WTC11 (cell line): ENCODE measurements at regions not wholly inside any gene's neighbourhood (a gene's known extent, or its start where the extent isn't known, plus 50 kb on each side); places are given as distances from the start of the nearest gene placed in this dataset.

Experiments used
- ATAC-seq: fragments of 200-7000 bp; cut with Tn5 transposase; 2 replicates; pipeline ENCODE4 v1.10.0; 2021; ENCODE audit warnings: mild to moderate bottlenecking, moderate library complexity
- CTCF ChIA-PET: fragments of 300-600 bp; sonication (Branson Sonifier 250); formaldehyde crosslinking; loops from one replicate; lab custom pipeline; 2021; ENCODE audit warnings: antibody characterized with exemption; lab: Charles Lee
- POLR2A ChIA-PET: fragments of 350-600 bp; sonication (Branson Sonifier 250); formaldehyde crosslinking; loops from one replicate; lab custom pipeline; 2021; ENCODE audit warnings: antibody characterized with exemption; lab: Charles Lee
- DNase-seq: peaks from one replicate; pipeline ENCODE4 v3.0.0; 2021; ENCODE audit warnings: low spot score
- H3K27ac Mint-ChIP-seq: 2 replicates; pipeline ENCODE4 v1.8.0; 2021; ENCODE audit warnings: mixed read lengths
- H3K27me3 Mint-ChIP-seq: 2 replicates; pipeline ENCODE4 v1.8.0; 2021; ENCODE audit warnings: low read depth, mild to moderate bottlenecking, moderate library complexity, mixed read lengths
- H3K36me3 Mint-ChIP-seq: 2 replicates; pipeline ENCODE4 v1.8.0; 2021; ENCODE audit warnings: mixed read lengths
- H3K4me1 Mint-ChIP-seq: 2 replicates; pipeline ENCODE4 v1.8.0; 2022; ENCODE audit warnings: mixed read lengths
- H3K4me3 Mint-ChIP-seq: 2 replicates; pipeline ENCODE4 v1.8.0; 2021; ENCODE audit warnings: mild to moderate bottlenecking, moderate library complexity, mixed read lengths
- H3K9me3 Mint-ChIP-seq: 2 replicates; pipeline ENCODE4 v1.8.0; 2021; ENCODE audit warnings: mixed read lengths
- ELF4 ChIP-seq: sonication (generic); formaldehyde crosslinking; IDR thresholded peaks from 2 replicates; pipeline ENCODE4 v1.8.1; 2022; ENCODE audit warnings: low read depth, mild to moderate bottlenecking, moderate library complexity, missing genetic modification reagents
- EMX1 ChIP-seq: fragments of 250-450 bp; sonication (Bioruptor Pico); IDR thresholded peaks from 2 replicates; pipeline ENCODE4 v1.8.0; 2021; ENCODE audit warnings: mild to moderate bottlenecking
- GTF2I ChIP-seq: fragments of 250-450 bp; sonication (Bioruptor Pico); conservative IDR thresholded peaks from 2 replicates; pipeline ENCODE4 v1.4.0; 2021; ENCODE audit warnings: mild to moderate bottlenecking
- IRF2 ChIP-seq: sonication (generic); formaldehyde crosslinking; IDR thresholded peaks from 2 replicates; pipeline ENCODE4 v1.8.0; 2022; ENCODE audit warnings: low read depth, missing genetic modification reagents, borderline replicate concordance
- JAZF1 ChIP-seq: fragments of 250-450 bp; sonication (Bioruptor Pico); IDR thresholded peaks from 2 replicates; pipeline ENCODE4 v1.9.0; 2021; ENCODE audit warnings: moderate library complexity, mild to moderate bottlenecking, inconsistent platforms
- KAT7 ChIP-seq: sonication (generic); formaldehyde crosslinking; IDR thresholded peaks from 2 replicates; pipeline ENCODE4 v1.8.1; 2023; ENCODE audit warnings: missing genetic modification reagents, mild to moderate bottlenecking, borderline replicate concordance
- MYBL2 ChIP-seq: sonication (generic); formaldehyde crosslinking; IDR thresholded peaks from 2 replicates; pipeline ENCODE4 v1.8.1; 2023; ENCODE audit warnings: mild to moderate bottlenecking, moderate library complexity, missing genetic modification reagents
- NR2C2 ChIP-seq: sonication (generic); formaldehyde crosslinking; IDR thresholded peaks from 2 replicates; pipeline ENCODE4 v1.8.0; 2022; ENCODE audit warnings: mild to moderate bottlenecking, missing genetic modification reagents
- ZNF121 ChIP-seq: sonication (generic); formaldehyde crosslinking; IDR thresholded peaks from 2 replicates; pipeline ENCODE4 v1.8.0; 2023; ENCODE audit warnings: missing genetic modification reagents
- ZNF232 ChIP-seq: sonication (generic); formaldehyde crosslinking; IDR thresholded peaks from 2 replicates; pipeline ENCODE4 v1.8.0; 2022; ENCODE audit warnings: mild to moderate bottlenecking, missing genetic modification reagents
- ZNF317 ChIP-seq: sonication (generic); formaldehyde crosslinking; IDR thresholded peaks from 2 replicates; pipeline ENCODE4 v1.8.1; 2023; ENCODE audit warnings: low read depth, mild to moderate bottlenecking, moderate library complexity, missing genetic modification reagents, borderline replicate concordance
- ZNF671 ChIP-seq: fragments of 250-450 bp; sonication (Bioruptor Pico); IDR thresholded peaks from 2 replicates; pipeline ENCODE4 v1.8.0; 2021; ENCODE audit warnings: mild to moderate bottlenecking
- TF ChIP-seq, protein P1 (sequence below): sonication (generic); formaldehyde crosslinking; IDR thresholded peaks from 2 replicates; pipeline ENCODE4 v1.8.1; 2023; ENCODE audit warnings: mild to moderate bottlenecking, missing genetic modification reagents, borderline replicate concordance
- TF ChIP-seq, protein P2 (sequence below): fragments of 250-450 bp; sonication (Bioruptor Pico); IDR thresholded peaks from 2 replicates; pipeline ENCODE4 v1.9.0; 2021; ENCODE audit warnings: moderate library complexity, mild to moderate bottlenecking, inconsistent platforms, borderline replicate concordance
- TF ChIP-seq, protein P3 (sequence below): sonication (generic); formaldehyde crosslinking; IDR thresholded peaks from 2 replicates; pipeline ENCODE4 v1.8.1; 2022; ENCODE audit warnings: low read depth, missing genetic modification reagents, borderline replicate concordance
- TF ChIP-seq, protein P4 (sequence below): fragments of 250-450 bp; sonication (Bioruptor Pico); IDR thresholded peaks from 2 replicates; pipeline ENCODE4 v1.9.0; 2021; ENCODE audit warnings: mild to moderate bottlenecking, borderline replicate concordance
- TF ChIP-seq, protein P5 (sequence below): sonication (generic); formaldehyde crosslinking; IDR thresholded peaks from 2 replicates; pipeline ENCODE4 v1.8.0; 2022; ENCODE audit warnings: missing genetic modification reagents
- TF ChIP-seq, protein P6 (sequence below): sonication (generic); formaldehyde crosslinking; IDR thresholded peaks from 2 replicates; pipeline ENCODE4 v1.8.0; 2023; ENCODE audit warnings: missing genetic modification reagents

DNA sequence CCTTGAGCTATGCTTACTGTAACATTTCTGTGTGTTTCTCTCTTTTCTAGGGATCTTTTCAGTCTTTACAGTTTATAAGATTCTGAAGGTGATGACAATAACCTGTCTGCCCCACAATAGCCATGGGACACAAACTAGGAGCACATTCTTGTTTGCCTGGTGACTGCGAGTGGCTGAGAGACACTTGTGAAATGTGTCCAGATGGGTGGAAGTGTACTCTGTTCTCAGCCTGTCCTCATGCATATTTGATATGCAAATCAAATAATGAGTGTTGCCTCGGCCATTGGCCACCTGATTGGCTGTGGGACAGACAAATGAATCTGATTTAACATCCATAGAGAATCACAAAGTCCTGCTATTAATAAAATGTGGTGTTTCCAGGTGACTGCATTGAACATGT lies 246.2 kb downstream of the HNMT start:
- ATAC-seq: no peak
- POLR2A ChIA-PET: no interaction called here

DNA sequence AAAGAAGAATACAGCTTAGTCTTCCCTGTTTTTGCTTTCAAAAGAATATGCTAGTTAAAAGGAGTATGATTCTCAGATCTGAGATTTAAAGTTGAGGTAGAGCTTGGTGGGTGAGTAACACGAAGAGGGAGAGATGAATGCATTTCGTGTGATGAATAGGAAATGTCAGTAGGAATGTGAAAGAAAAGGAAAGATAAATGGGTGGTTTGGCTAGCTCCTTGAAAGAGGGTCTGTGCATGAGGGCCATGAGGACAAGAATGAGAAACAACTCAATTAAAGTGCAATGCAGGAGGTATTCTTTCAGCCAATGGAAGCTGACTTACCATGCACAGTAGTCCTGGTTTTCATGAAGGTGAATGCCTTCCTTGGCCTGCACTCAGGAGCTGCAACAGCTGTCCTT lies 248.2 kb downstream of the HNMT start:
- H3K36me3 Mint-ChIP-seq: no peaks in the 10 kb centered on the region; the same call in 1 of the 2 replicates
- peaks cover 55% of the 10 kb centered on the region for H3K4me1 Mint-ChIP-seq
- ATAC-seq (no peak), DNase-seq (no peak)
- no peaks in the 10 kb centered on the region for H3K27me3 Mint-ChIP-seq
- no peak overlapping the region for H3K27ac Mint-ChIP-seq
- CTCF ChIA-PET: no interaction called here
- POLR2A ChIA-PET: no interaction called here
- no peak overlapping the region for H3K4me3 Mint-ChIP-seq
- TF ChIP-seq JAZF1 (CRISPR knock-in tag): no peak
- no peak for TF ChIP-seq ZNF671
- no peak for TF ChIP-seq ZNF317 (CRISPR knock-in tag)
- no peak for TF ChIP-seq ELF4 (CRISPR knock-in tag)
- TF ChIP-seq GTF2I (CRISPR knock-in tag): no peak
- H3K9me3 Mint-ChIP-seq: peaks cover 4% of the 10 kb centered on the region

More for the DNA sequence above, 246.2 kb downstream of the HNMT start:
- H3K27ac Mint-ChIP-seq: no peak overlapping the region
- no peaks in the 10 kb centered on the region for H3K27me3 Mint-ChIP-seq
- H3K36me3 Mint-ChIP-seq: peaks cover 5% of the 10 kb centered on the region; the same call in 1 of the 2 replicates
- H3K4me3 Mint-ChIP-seq: no peak overlapping the region
- TF ChIP-seq EMX1 (CRISPR knock-in tag) (no peak), IRF2 (CRISPR knock-in tag) (no peak), NR2C2 (CRISPR knock-in tag) (no peak), ZNF121 (CRISPR knock-in tag) (no peak), MYBL2 (no peak)
- TF ChIP-seq, protein P1, sequence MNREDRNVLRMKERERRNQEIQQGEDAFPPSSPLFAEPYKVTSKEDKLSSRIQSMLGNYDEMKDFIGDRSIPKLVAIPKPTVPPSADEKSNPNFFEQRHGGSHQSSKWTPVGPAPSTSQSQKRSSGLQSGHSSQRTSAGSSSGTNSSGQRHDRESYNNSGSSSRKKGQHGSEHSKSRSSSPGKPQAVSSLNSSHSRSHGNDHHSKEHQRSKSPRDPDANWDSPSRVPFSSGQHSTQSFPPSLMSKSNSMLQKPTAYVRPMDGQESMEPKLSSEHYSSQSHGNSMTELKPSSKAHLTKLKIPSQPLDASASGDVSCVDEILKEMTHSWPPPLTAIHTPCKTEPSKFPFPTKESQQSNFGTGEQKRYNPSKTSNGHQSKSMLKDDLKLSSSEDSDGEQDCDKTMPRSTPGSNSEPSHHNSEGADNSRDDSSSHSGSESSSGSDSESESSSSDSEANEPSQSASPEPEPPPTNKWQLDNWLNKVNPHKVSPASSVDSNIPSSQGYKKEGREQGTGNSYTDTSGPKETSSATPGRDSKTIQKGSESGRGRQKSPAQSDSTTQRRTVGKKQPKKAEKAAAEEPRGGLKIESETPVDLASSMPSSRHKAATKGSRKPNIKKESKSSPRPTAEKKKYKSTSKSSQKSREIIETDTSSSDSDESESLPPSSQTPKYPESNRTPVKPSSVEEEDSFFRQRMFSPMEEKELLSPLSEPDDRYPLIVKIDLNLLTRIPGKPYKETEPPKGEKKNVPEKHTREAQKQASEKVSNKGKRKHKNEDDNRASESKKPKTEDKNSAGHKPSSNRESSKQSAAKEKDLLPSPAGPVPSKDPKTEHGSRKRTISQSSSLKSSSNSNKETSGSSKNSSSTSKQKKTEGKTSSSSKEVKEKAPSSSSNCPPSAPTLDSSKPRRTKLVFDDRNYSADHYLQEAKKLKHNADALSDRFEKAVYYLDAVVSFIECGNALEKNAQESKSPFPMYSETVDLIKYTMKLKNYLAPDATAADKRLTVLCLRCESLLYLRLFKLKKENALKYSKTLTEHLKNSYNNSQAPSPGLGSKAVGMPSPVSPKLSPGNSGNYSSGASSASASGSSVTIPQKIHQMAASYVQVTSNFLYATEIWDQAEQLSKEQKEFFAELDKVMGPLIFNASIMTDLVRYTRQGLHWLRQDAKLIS (CRISPR knock-in tag): no peak
- TF ChIP-seq, protein P2, sequence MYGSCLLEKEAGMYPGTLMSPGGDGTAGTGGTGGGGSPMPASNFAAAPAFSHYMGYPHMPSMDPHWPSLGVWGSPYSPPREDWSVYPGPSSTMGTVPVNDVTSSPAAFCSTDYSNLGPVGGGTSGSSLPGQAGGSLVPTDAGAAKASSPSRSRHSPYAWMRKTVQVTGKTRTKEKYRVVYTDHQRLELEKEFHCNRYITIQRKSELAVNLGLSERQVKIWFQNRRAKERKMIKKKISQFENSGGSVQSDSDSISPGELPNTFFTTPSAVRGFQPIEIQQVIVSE (CRISPR knock-in tag): no peak
- TF ChIP-seq, protein P3, sequence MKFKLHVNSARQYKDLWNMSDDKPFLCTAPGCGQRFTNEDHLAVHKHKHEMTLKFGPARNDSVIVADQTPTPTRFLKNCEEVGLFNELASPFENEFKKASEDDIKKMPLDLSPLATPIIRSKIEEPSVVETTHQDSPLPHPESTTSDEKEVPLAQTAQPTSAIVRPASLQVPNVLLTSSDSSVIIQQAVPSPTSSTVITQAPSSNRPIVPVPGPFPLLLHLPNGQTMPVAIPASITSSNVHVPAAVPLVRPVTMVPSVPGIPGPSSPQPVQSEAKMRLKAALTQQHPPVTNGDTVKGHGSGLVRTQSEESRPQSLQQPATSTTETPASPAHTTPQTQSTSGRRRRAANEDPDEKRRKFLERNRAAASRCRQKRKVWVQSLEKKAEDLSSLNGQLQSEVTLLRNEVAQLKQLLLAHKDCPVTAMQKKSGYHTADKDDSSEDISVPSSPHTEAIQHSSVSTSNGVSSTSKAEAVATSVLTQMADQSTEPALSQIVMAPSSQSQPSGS (CRISPR knock-in tag): no peak
- TF ChIP-seq, all 79 proteins: peak for 0
- peaks cover 9% of the 10 kb centered on the region for H3K9me3 Mint-ChIP-seq
- peaks cover 41% of the 10 kb centered on the region for H3K4me1 Mint-ChIP-seq
- CTCF ChIA-PET: no interaction called here
- no peak for DNase-seq

DNA sequence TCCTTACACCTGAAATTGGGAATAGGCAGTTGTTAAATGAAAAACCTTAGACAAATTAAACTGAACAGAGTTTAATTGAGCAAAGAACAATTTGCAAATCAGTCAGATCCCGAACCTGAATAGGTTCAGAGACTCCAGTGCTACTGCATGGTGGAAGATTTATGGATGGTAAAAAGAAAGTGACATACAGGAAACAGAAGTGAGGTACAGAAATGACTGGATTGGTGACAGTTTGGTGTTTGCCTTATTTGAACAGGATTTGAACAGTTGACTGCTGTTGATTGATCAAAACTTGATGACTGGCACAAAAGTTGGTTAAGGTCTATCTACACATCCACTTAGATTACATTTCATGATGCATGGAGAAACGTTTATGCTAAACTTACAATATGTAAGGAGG lies 248.8 kb downstream of the HNMT start:
- CTCF ChIA-PET: no interaction called here
- H3K27ac Mint-ChIP-seq: no peak overlapping the region
- H3K4me1 Mint-ChIP-seq: peaks cover 60% of the 10 kb centered on the region
- POLR2A ChIA-PET: no interaction called here
- no peaks in the 10 kb centered on the region for H3K27me3 Mint-ChIP-seq
- DNase-seq (no peak), ATAC-seq (no peak)
- H3K9me3 Mint-ChIP-seq: peaks cover 4% of the 10 kb centered on the region
- H3K4me3 Mint-ChIP-seq: no peak overlapping the region
- no peaks in the 10 kb centered on the region; the same call in 1 of the 2 replicates for H3K36me3 Mint-ChIP-seq
- TF ChIP-seq, protein P4, sequence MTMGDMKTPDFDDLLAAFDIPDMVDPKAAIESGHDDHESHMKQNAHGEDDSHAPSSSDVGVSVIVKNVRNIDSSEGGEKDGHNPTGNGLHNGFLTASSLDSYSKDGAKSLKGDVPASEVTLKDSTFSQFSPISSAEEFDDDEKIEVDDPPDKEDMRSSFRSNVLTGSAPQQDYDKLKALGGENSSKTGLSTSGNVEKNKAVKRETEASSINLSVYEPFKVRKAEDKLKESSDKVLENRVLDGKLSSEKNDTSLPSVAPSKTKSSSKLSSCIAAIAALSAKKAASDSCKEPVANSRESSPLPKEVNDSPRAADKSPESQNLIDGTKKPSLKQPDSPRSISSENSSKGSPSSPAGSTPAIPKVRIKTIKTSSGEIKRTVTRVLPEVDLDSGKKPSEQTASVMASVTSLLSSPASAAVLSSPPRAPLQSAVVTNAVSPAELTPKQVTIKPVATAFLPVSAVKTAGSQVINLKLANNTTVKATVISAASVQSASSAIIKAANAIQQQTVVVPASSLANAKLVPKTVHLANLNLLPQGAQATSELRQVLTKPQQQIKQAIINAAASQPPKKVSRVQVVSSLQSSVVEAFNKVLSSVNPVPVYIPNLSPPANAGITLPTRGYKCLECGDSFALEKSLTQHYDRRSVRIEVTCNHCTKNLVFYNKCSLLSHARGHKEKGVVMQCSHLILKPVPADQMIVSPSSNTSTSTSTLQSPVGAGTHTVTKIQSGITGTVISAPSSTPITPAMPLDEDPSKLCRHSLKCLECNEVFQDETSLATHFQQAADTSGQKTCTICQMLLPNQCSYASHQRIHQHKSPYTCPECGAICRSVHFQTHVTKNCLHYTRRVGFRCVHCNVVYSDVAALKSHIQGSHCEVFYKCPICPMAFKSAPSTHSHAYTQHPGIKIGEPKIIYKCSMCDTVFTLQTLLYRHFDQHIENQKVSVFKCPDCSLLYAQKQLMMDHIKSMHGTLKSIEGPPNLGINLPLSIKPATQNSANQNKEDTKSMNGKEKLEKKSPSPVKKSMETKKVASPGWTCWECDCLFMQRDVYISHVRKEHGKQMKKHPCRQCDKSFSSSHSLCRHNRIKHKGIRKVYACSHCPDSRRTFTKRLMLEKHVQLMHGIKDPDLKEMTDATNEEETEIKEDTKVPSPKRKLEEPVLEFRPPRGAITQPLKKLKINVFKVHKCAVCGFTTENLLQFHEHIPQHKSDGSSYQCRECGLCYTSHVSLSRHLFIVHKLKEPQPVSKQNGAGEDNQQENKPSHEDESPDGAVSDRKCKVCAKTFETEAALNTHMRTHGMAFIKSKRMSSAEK: no peak
- TF ChIP-seq ZNF232 (no peak), KAT7 (CRISPR knock-in tag) (no peak)
- TF ChIP-seq, protein P5, sequence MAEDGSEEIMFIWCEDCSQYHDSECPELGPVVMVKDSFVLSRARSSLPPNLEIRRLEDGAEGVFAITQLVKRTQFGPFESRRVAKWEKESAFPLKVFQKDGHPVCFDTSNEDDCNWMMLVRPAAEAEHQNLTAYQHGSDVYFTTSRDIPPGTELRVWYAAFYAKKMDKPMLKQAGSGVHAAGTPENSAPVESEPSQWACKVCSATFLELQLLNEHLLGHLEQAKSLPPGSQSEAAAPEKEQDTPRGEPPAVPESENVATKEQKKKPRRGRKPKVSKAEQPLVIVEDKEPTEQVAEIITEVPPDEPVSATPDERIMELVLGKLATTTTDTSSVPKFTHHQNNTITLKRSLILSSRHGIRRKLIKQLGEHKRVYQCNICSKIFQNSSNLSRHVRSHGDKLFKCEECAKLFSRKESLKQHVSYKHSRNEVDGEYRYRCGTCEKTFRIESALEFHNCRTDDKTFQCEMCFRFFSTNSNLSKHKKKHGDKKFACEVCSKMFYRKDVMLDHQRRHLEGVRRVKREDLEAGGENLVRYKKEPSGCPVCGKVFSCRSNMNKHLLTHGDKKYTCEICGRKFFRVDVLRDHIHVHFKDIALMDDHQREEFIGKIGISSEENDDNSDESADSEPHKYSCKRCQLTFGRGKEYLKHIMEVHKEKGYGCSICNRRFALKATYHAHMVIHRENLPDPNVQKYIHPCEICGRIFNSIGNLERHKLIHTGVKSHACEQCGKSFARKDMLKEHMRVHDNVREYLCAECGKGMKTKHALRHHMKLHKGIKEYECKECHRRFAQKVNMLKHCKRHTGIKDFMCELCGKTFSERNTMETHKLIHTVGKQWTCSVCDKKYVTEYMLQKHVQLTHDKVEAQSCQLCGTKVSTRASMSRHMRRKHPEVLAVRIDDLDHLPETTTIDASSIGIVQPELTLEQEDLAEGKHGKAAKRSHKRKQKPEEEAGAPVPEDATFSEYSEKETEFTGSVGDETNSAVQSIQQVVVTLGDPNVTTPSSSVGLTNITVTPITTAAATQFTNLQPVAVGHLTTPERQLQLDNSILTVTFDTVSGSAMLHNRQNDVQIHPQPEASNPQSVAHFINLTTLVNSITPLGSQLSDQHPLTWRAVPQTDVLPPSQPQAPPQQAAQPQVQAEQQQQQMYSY (CRISPR knock-in tag): no peak
- TF ChIP-seq, protein P6, sequence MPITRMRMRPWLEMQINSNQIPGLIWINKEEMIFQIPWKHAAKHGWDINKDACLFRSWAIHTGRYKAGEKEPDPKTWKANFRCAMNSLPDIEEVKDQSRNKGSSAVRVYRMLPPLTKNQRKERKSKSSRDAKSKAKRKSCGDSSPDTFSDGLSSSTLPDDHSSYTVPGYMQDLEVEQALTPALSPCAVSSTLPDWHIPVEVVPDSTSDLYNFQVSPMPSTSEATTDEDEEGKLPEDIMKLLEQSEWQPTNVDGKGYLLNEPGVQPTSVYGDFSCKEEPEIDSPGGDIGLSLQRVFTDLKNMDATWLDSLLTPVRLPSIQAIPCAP (CRISPR knock-in tag): no peak
